ENCODE measurements at regions not wholly inside any gene's neighbourhood (a gene's known extent, or its start where the extent isn't known, plus 50 kb on each side); places are given as distances from the start of the nearest gene placed in this dataset.

DNA sequence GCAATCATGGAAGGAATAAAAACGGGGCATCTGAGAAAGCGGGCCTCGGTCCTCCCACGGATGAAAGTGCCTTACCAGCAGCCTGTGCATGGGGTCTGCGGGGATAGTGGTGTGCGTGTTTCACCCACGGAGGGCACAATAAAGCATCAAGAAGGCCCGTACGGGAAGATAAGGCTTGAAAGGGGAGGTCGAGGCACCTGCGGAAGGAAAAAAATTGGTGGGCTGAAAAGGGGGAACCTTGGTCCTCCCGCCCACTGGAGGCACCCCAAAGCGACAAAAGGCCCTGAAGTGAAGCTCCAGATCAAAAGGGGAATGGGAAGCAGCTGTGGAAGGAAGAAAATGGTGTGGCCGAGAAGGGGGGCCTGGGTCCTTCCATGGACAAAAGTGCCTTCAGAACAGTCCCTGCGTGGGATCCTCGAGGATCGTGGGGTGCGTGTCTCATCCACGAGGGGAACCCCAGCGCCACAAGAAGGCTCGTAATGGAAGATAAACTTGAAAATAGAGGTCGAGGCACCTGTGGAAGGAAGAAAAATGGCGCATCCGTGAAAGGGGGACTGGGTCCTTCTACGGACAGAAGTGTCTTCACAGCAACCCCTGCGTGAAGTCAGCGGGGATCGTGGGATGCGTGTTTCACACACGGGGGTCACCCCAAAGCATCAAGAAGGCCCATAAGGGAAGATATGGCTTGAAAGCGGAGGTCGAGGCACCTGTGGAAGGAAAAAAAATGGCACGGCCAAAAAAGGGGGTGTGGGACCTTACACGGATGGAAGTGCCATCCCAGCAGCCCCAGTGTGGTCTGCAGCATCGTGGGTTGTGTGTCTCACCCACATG is 276.9 kb downstream of the ALG10 start:
- intact Hi-C loops (cut with DNase I; ENCODE audit: low total_unique reads), result no loop called here
- TF ChIP-seq, protein P1, sequence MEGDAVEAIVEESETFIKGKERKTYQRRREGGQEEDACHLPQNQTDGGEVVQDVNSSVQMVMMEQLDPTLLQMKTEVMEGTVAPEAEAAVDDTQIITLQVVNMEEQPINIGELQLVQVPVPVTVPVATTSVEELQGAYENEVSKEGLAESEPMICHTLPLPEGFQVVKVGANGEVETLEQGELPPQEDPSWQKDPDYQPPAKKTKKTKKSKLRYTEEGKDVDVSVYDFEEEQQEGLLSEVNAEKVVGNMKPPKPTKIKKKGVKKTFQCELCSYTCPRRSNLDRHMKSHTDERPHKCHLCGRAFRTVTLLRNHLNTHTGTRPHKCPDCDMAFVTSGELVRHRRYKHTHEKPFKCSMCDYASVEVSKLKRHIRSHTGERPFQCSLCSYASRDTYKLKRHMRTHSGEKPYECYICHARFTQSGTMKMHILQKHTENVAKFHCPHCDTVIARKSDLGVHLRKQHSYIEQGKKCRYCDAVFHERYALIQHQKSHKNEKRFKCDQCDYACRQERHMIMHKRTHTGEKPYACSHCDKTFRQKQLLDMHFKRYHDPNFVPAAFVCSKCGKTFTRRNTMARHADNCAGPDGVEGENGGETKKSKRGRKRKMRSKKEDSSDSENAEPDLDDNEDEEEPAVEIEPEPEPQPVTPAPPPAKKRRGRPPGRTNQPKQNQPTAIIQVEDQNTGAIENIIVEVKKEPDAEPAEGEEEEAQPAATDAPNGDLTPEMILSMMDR (IDR thresholded peaks at IDR 0.05), result no peak
- no peaks in the 10 kb centered on the region for H3K4me1 ChIP-seq
- peaks cover 0 to 28% (median 4%) of the 10 kb centered on the region in 3 donors for H3K9me3 ChIP-seq
- H3K27me3 ChIP-seq, result peaks cover 0 to 12% of the 10 kb centered on the region in 2 donors
- DNase-seq, result peak in 1 of 2 donors; percentile 39
- H3K27ac ChIP-seq, result no peak overlapping the region
- H3K36me3 ChIP-seq, result no peaks in the 10 kb centered on the region
- H3K4me3 ChIP-seq, result no peak overlapping the region

DNA sequence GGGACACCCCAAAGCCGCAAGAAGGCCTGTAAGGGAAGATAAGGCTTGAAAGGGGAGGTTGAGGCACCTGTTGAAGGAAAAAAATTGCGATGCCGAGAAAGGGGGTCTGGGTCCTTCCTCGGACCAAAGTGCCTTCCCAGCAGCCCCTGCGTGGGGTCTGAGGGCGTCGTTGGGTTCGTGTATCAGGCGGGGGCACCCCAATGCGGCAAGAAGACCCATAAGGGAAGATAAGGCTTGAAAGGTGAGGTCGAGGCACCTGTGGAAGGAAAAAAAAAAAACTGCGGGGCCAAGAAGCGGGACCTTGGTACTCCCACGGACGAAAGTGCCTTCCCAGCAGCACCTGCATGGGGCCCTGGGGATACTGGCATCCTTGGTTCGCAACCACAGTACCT is 277.5 kb downstream of the ALG10 start:
- Histone ChIP-seq H3K36me3 (no peaks in the 10 kb centered on the region), H3K27me3 (peaks cover 0 to 12% of the 10 kb centered on the region in 2 donors), H3K4me3 (no peak overlapping the region), H3K9me3 (peaks cover 0 to 34% (median 4%) of the 10 kb centered on the region in 3 donors), H3K4me1 (no peaks in the 10 kb centered on the region), H3K27ac (no peak overlapping the region)
- no peak for DNase-seq
- intact Hi-C loops (cut with DNase I; ENCODE audit: low total_unique reads), result no loop called here
- TF ChIP-seq, protein P1 (IDR thresholded peaks at IDR 0.05), result no peak

DNA sequence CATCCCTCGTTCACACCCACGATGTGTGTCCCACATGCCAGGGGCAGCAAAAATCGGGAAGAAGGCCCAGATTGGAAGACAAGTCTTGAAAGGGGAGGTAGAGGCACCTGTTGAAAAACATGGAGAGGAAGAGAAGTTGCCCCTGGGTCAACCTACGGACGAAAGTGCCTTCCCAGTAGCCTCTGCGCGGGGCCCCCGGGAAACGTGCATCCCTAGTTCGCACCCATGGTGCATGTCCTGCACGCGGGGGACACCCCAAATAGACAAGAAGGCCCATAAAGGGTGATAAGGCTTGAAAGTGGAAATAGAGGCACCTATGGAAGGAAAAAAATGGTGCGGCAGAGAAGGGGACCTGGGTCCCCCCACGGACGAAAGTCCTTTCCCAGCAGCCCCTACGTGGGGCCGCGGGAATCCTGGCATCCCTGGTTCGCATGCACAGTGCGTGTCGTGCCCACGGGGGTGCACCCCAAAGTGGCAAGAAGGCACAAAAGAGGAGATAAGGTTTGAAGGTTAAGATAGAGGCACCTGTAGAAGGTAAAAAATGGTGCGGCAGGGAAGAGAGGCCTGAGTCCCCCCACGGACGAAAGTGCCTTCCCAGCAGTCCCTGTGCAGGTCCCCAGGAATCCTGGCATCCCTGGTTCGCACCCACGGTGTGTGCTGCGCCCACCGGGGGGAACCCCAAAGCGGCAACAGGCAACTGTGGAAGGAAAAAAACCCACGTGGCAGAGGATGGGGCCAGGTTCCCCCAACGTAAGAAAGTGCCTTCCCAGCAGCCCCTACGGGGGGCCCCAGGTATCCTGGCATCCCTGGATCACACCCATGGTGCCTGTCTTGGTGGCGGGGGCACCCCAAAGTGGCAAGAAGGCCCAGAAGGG is 278.3 kb downstream of the ALG10 start:
- H3K27ac ChIP-seq, result no peak overlapping the region
- TF ChIP-seq, protein P1 (IDR thresholded peaks at IDR 0.05), result no peak
- peaks cover 0 to 42% (median 4%) of the 10 kb centered on the region in 3 donors for H3K9me3 ChIP-seq
- no peaks in the 10 kb centered on the region for H3K4me1 ChIP-seq
- H3K36me3 ChIP-seq, result no peaks in the 10 kb centered on the region
- intact Hi-C loops (cut with DNase I; ENCODE audit: low total_unique reads), result no loop called here
- DNase-seq, result peak in 1 of 2 donors; percentile 53
- no peak overlapping the region for H3K4me3 ChIP-seq
- H3K27me3 ChIP-seq, result peaks cover 0 to 5% of the 10 kb centered on the region in 2 donors

DNA sequence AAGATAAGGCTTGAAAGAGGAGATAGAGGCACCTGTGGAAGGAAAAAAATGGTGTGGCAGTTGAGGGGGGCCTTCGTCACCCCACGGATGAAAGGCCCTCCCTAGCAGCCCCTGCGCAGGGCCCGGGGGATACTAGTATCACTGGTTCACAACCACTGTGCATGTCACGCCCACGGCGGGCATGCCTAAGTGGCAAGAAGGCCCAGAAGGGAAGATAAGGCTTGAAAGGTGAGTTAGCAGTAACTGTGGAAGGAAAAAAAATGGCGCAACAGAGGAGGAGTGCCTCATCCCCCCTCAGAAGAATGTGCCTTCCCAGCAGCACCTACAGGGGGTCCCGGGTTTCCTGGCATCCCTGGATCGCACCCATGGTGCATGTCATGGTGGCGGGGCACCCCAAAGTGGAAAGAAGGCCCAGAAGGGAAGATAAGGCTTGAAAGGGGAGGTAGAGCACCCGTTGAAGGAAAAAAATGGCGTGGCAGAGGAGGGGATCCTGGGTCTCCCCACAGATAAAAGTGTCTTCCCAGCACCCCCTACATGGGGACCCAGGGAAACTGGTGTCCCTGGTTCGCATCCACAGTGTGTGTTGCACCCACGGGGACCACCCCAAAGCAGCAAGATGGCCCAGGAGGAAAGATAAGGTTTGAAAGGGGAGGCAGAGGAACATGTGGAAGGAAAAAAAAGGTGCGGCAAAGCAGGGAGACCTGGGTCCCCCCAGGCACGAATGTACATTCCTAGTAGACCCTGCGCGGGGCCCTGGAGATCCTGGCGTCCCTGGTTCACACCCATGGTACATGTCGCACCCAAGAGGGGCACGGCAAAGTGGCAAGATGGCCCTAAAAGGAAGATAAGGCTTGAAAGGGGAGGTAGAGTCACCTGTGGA is 279.2 kb downstream of the ALG10 start:
- H3K4me3 ChIP-seq, result no peak overlapping the region
- no peak overlapping the region for H3K27ac ChIP-seq
- H3K36me3 ChIP-seq, result no peaks in the 10 kb centered on the region
- intact Hi-C loops (cut with DNase I; ENCODE audit: low total_unique reads), result no loop called here
- peak in 1 of 2 donors; percentile 56 for DNase-seq
- peaks cover 0 to 47% (median 4%) of the 10 kb centered on the region in 3 donors for H3K9me3 ChIP-seq
- peaks cover 0 to 4% of the 10 kb centered on the region in 2 donors for H3K27me3 ChIP-seq
- TF ChIP-seq, protein P1 (IDR thresholded peaks at IDR 0.05), result no peak
- no peaks in the 10 kb centered on the region for H3K4me1 ChIP-seq

Data from tibial artery (tissue), 4 donors.